AG20443 (cell line): ENCODE measurements at regions not wholly inside any gene's neighbourhood (a gene's known extent, or its start where the extent isn't known, plus 50 kb on each side); places are given as distances from the start of the nearest gene placed in this dataset.
"Not testable (repeated sequence)": the region's sequence is repeated elsewhere in the genome, so short reads cannot be mapped to it uniquely, and the experiment has no call there.

Source experiments
- DNase-seq: peaks from one replicate; pipeline ENCODE4 v3.0.0; 2012; ENCODE audit warnings: low spot score, mixed read lengths

DNA sequence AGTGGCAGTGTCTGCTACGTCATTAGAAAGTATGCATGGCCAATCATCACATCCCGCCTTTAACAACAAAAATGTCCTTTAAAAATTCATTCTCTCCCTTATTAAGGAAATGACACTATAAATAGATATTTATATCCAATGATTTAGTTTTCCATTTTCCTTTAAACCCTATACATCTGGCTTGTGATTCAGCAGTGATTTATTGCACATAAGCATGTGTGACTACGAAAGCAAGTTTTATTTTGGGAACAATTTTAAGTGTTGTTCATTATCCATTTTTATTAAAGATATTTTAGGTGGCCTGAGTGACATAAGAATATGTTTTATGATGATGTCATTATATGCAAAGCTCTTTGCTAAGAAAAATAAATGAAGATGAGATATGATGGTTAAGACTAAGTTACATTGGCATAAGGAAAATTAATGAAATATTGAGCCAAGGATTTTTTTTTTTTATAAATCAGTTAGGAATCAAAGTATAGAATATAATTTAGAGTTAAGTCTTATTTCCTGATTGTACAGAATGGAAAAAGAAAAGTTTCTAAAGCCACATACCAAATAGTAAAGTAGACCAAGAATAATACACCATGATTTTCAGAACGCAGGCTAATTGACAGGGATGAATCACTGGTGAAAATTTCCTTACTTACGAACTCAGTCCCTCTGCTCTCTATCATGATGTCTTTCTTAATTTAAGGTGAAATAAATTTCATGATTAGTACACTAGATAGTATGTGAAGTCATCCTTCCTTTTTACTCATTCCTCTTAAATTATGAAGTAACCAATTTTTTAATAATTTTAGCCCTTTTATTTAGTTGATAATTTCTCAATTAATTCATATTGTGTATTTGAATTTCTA lies 822.4 kb downstream of the FAT4 start:
- DNase-seq, result no peak

DNA sequence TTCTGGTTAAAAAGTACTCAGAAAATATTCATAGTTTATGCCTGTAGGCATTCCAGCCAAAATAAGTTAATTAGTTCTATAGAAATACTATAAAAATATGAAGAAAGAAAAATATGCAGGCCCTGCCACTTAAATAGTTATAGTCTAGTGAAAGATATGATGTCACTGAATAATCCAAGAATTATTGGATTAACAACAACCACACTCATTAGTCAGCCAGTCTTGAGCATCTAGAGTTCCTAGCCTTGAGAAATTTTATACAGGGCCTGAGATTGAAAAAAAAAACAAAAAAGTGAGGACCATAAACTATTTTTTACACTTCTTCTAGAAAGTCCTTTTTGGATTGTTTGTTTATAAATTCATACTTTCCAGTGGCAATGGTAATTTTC lies 823.0 kb downstream of the FAT4 start:
- no peak for DNase-seq

DNA sequence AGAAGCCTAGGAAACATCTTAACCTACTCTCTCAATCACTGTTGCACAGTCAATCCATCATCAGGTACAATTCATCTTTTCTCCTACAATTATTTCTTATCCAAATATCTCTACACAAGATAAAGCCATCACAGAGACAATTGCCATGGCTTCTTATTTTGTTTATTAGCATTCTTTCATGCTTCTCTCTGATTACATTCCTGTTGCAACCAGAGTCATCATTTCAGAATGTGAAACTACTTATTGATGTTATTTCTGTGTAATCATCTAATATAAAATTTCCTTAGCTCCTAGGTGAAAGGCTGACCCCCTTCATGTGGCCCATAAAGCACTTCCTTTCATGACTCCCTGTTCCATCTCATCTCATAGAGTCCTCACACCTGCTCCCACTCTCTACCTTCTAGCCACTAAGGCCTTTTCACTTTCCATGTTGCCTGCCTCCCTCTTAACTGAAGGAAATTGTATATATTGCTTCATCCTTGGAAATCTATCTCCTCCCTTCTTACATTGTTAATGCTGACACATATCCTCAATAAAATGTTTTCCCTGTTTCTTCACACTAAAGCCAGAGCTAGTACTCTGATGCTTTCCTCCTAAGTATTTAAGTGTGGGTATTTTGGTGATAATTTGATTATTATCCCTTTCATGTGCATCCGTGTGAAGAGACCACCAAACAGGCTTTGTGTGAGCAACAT lies 829.9 kb downstream of the FAT4 start:
- DNase-seq, result no peak

DNA sequence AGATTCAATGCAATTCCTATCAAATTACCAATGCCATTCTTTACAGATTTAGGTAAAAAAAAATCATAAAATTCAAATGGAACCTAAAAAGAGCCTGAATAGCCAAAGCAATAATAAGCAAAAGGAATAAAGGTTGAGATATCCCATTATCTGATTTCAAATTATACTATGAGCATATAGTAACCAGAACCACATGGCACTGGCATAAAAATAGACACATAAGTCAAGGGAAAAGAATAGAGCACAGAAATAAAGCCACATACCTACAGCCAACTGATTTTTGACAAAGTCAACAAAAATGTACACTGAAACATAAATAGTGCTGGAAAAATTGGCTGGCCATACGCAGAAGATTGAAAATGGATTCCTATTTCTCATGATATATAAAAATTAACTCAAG lies 853.7 kb downstream of the FAT4 start:
- no peak for DNase-seq

GRCh38 chr4:126172126-126172525 lies 857.4 kb downstream of the FAT4 start:
- no peak for DNase-seq

DNA sequence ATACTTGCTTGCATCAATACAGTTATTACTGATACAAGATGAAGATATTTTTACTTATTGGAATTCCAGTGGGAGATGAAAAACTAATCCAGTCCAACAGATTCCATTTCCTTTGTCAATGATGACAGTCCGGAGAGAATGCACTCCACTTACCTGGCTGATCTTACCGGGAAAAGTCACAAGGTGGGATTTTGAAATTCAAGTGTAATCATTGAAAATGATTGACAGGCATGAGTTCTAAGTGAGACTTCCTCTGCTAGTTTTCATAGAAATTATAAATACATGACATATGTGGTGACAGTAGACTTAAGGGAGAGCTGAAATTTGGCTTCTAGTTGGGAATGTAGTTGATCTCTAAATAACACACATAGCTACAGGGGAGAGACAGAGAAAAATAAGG lies 859.9 kb downstream of the FAT4 start:
- DNase-seq, result no peak

DNA sequence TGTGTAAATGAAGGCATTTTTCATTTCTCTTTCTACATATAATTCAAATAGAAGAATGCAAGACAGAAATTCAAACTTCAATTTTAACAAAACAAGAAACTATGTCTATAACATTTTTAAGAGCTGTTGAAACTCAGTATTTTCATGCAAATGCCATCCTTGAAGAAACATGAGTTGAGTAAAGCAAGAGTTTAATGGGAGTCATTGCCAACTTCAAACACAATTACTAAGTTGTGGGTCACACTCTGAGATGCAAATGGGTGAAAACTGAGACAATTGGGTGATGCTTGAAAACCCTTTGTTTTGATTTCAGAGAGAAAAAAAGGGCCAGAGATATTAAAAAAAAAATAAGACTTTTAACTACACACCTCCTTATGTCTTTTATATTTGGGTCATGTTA lies 865.9 kb downstream of the FAT4 start:
- no peak for DNase-seq

GRCh38 chr4:126182336-126182735 lies 867.6 kb downstream of the FAT4 start:
- DNase-seq, result no peak

DNA sequence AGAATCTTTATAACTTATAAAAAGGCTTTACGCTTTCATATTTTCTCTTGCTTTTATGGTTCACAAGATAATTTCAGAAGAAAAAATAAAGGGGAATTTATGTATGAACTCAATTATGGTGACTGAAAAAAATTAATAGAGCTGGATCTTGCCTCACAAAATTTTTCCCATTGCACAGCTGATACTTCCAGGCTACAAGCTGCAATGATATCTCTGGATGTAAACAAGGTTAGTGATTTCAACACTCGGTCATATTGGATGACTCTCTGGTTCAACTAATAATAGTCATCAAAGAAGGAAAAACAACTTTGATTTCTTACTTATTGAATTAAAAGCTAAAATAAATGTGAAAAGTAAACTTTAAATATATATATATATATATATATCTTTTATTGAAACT lies 868.0 kb downstream of the FAT4 start:
- DNase-seq, result no peak

GRCh38 chr4:126183206-126183605 lies 868.5 kb downstream of the FAT4 start:
- DNase-seq, result no peak

- no peak for DNase-seq
Measured at GRCh38 chr4:126191536-126191935, 876.8 kb downstream of the FAT4 start.

GRCh38 chr4:126192506-126192905 lies 877.8 kb downstream of the FAT4 start:
- DNase-seq, result no peak

GRCh38 chr4:126201251-126202138 lies 886.7 kb downstream of the FAT4 start:
- not testable (repeated sequence) for DNase-seq

DNA sequence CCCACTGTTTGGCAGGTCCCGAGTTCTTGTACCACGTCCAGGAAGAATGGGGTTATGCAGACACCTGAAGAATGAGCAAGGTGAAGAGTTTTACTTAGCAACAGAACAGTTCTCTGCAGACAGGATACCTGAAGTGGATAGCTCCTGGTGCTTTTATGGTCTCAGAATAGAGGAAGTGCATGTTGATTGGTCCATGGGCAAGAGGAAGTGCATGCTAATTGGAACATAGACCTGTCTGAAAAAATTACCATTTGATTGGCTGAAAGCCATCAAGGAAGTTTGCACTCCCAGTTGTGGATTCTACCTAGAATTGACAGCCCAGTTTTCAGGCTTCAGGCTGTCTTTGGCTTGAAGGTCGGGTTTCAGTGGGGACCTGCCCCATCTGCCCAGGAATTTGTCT lies 887.5 kb downstream of the FAT4 start:
- DNase-seq, result no peak

DNA sequence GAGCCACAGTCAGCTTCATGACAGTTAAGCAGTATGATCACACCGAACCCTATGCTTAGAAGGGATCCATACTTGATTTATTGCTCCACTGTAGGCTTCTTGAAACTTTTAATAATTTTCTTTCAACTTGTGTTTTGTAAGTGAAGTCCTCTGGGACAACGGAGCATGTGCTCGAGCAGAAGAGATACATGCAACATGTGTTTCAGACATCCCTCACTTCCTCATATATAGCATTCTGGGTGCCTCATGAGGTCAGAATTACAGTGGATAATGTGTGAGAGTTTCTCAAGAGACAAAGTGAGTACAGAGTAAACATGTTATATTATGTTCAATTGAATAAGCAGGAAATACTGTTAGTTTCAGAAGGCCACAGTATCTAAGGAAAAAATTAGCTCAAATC lies 893.2 kb downstream of the FAT4 start:
- no peak for DNase-seq

GRCh38 chr4:126209147-126209546 lies 894.4 kb downstream of the FAT4 start:
- peak; percentile 12 for DNase-seq

- no peak for DNase-seq
Measured at GRCh38 chr4:126213996-126214395, 899.2 kb downstream of the FAT4 start.

DNA sequence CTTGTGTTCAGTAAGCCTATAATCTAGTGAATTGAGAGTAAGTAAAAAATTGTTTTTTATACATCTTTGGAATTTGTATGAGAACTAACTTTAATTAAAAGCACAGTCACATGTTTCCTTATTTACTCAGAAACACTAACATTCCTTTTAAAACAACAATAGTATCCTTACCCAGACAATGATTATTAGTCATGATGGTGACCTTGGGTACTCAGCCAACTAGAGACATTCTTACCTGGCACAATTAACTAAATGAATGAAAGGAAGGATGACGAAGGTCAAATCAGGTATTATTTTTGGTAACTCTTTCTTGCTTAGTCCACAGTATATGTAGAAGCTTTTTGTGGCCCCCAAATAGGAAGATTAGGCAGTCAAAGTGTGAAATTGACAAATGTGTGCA lies 901.0 kb downstream of the FAT4 start:
- no peak for DNase-seq

DNA sequence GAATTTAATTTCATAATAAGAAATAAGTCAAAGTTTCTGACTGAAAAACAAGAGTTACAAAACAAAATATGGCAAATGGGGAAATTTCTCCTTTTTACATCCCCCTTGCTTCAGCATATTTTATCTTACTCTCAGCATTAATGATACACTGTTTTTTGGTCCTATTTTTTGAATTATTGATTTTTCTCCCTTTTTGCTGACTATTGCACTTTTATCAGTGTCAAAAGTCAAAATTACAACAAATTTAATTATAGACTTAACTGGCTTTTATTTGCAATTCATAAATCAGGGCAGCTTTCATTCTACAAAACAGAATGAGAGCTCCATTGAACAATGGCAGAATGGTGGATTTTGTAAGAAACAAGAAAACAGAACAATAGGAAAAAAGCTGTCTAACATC lies 901.9 kb downstream of the FAT4 start:
- DNase-seq, result no peak

GRCh38 chr4:126221282-126221681 lies 906.5 kb downstream of the FAT4 start:
- DNase-seq, result no peak

DNA sequence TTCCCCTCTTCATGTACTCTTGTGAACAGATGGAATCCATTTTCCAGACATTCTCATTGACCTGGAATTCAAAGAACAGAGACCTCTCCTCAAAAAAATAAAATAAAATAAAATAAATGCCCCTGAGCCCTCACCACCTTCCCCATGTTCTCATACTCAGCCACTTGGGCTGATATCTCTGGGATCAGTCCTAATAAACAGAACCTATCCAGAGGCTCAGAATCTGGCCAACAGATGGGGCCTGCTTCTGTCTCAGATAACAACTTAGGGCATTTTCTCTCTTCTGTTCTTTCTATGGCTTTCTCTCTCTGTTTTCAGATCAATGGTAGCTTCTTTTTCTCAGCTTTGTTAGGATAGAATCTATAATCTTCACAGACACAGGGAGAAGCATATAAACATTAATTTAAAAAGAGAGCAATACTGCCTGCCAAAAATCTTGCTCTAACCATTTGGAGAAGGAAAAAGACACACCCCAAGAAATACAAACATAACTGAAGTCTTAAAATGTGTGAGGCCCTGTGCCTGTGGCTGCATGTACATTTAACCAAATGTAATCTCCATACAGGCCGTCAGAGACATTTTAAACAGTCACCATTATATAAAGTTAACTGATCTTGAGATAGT lies 907.1 kb downstream of the FAT4 start:
- no peak for DNase-seq

- peak; percentile 12 for DNase-seq
Measured at GRCh38 chr4:126223784-126224407, 909.1 kb downstream of the FAT4 start.
